GM12865 (cell line): ENCODE measurements at regions not wholly inside any gene's neighbourhood (a gene's known extent, or its start where the extent isn't known, plus 50 kb on each side); places are given as distances from the start of the nearest gene placed in this dataset.

Experiments used
- DNase-seq: peaks from one replicate; pipeline ENCODE4 v3.0.0; 2010; ENCODE audit warnings: low read depth
- H3K4me3 ChIP-seq: 2 replicates; pipeline ENCODE4 v1.5.1; 2011; ENCODE audit warnings: mild to moderate bottlenecking, low read depth, low read length, control low read depth
- CTCF ChIP-seq: IDR thresholded peaks from 2 replicates; pipeline ENCODE4 v1.5.1; 2011; ENCODE audit warnings: low read length, control low read depth, low read depth, inconsistent platforms; ENCODE audit not compliant: insufficient read depth; ENCODE audit errors: missing control alignments

GRCh38 chr2:59428940-59429339 is 1124.5 kb downstream of the BCL11A start:
- DNase-seq, result no peak
- H3K4me3 ChIP-seq, result no peak overlapping the region
- TF ChIP-seq CTCF, result no peak

GRCh38 chr2:59427980-59428379 is 1125.5 kb downstream of the BCL11A start:
- no peak overlapping the region for H3K4me3 ChIP-seq
- DNase-seq, result no peak
- no peak for TF ChIP-seq CTCF

- no peak for TF ChIP-seq CTCF
- H3K4me3 ChIP-seq, result no peak overlapping the region
- no peak for DNase-seq
Measured at GRCh38 chr2:59425247-59425646, 1128.2 kb downstream of the BCL11A start.

- TF ChIP-seq CTCF, result no peak
- no peak for DNase-seq
- no peak overlapping the region for H3K4me3 ChIP-seq
Measured at GRCh38 chr2:59413751-59414570, 1139.5 kb downstream of the BCL11A start.

- TF ChIP-seq CTCF, result no peak
- no peak for DNase-seq
Measured at GRCh38 chr2:59399126-59399525, 1154.3 kb downstream of the BCL11A start.

GRCh38 chr2:59398081-59398480 is 1155.4 kb downstream of the BCL11A start:
- TF ChIP-seq CTCF, result no peak
- no peak overlapping the region for H3K4me3 ChIP-seq
- DNase-seq, result no peak

More at GRCh38 chr2:59399126-59399525, 1154.3 kb downstream of the BCL11A start:
- no peak overlapping the region for H3K4me3 ChIP-seq

- no peak for TF ChIP-seq CTCF
- H3K4me3 ChIP-seq, result no peak overlapping the region
Measured at GRCh38 chr2:59395119-59395518, 1154.0 kb upstream of the FANCL start.

More at GRCh38 chr2:59395119-59395518, 1154.0 kb upstream of the FANCL start:
- no peak for DNase-seq
